ENCODE measurements at regions not wholly inside any gene's neighbourhood (a gene's known extent, or its start where the extent isn't known, plus 50 kb on each side); places are given as distances from the start of the nearest gene placed in this dataset.

DNA sequence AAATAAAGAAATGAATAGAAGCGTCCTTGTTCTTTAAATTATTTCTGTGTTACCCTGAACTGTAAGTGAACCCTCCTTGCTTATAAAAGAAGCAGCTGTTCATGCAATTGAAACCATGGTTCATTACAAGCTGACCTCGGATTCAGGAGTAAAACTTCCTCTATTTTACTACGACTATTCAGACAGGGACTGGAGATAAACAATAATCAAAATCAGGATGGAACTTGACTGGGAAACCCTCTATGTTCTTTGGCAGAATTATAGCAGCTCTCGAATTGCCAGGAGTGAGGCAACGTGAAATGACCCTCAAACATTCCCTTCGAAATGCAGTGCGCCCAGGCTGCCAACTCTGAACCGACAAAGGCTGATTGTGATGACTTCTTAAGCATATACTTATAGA, 172.1 kb downstream of the CYP26A1 start:
- Histone ChIP-seq H3K4me1 (no peaks in the 10 kb centered on the region), H3K27me3 (peaks cover 3% of the 10 kb centered on the region), H3K27ac (no peak overlapping the region), H3K4me3 (no peak overlapping the region), H3K9me3 (no peaks in the 10 kb centered on the region), H3K36me3 (no peaks in the 10 kb centered on the region)
- TF ChIP-seq POLR2AphosphoS5 (IDR thresholded peaks at IDR 0.05) (no peak), POLR2A (IDR thresholded peaks at IDR 0.05) (no peak)
- WGBS = 42% methylated on average over 8 of the region's 8 CpGs
- DNase-seq (ENCODE audit: low spot score in 2 of 2) = no peak

DNA sequence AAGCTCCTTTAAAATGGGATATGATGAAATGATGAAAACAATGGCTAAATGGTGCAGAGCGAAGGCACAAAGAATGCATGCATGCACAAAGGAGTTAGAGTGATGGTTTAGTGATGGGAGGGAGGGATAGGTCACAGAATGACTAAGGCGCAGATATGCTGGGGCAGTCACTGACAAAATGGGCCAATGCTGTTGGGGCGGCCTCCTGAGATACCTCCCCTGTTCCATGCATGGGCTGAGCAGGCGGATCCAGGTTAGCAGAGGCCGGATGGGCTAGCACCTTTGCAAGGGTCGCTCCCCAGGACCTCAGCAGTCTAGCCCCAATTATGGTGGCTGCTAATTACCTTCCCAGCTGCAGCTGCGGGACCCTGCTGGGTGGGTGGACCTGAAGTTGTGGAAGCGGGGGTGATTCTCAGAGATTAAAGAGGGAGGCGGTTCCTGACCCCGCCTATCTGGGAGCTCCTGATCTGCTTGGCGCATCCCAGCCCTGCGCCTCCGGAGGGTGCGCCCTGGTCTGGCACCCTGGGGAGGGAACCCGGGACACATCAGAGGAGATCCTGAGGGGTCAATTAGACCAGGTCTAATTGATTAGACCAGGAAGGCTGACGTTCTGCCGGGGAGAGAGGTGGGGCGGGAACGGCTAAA, 175.0 kb downstream of the CYP26A1 start:
- no peak overlapping the region for H3K4me3 ChIP-seq
- 78% methylated on average over 16 of the region's 19 CpGs for WGBS
- TF ChIP-seq EP300 (IDR thresholded peaks at IDR 0.05) (no peak), POLR2A (IDR thresholded peaks at IDR 0.05) (no peak), POLR2AphosphoS5 (IDR thresholded peaks at IDR 0.05) (no peak)
- TF ChIP-seq, protein P1, sequence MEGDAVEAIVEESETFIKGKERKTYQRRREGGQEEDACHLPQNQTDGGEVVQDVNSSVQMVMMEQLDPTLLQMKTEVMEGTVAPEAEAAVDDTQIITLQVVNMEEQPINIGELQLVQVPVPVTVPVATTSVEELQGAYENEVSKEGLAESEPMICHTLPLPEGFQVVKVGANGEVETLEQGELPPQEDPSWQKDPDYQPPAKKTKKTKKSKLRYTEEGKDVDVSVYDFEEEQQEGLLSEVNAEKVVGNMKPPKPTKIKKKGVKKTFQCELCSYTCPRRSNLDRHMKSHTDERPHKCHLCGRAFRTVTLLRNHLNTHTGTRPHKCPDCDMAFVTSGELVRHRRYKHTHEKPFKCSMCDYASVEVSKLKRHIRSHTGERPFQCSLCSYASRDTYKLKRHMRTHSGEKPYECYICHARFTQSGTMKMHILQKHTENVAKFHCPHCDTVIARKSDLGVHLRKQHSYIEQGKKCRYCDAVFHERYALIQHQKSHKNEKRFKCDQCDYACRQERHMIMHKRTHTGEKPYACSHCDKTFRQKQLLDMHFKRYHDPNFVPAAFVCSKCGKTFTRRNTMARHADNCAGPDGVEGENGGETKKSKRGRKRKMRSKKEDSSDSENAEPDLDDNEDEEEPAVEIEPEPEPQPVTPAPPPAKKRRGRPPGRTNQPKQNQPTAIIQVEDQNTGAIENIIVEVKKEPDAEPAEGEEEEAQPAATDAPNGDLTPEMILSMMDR (IDR thresholded peaks at IDR 0.05) = no peak

DNA sequence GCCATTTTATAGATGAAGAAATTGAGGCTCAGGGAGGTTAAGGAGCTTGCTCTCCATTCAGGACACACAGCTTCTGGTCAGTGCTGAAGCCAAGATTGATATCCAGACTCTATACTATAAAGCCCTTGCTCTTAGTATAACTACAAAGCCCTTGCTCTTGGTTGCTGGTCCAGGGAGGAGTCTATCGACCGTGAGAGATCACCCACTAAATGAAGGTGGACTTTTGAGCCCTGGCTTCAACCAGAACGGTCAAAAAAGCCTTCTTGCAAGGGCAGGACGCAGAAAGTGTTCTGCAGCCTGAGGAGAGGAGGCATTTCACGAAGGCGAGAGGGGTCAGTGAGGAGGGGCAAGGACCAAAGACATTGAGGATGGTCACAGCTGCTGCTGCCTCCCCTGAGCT, 176.3 kb downstream of the CYP26A1 start:
- Histone ChIP-seq H3K9me3 (no peaks in the 10 kb centered on the region), H3K36me3 (no peaks in the 10 kb centered on the region), H3K27ac (no peak overlapping the region), H3K4me3 (no peak overlapping the region), H3K27me3 (peaks cover 3% of the 10 kb centered on the region), H3K4me1 (no peaks in the 10 kb centered on the region)
- WGBS = 84% methylated on average over 6 of the region's 6 CpGs
- DNase-seq (ENCODE audit: low spot score in 2 of 2) = no peak
- TF ChIP-seq POLR2AphosphoS5 (IDR thresholded peaks at IDR 0.05) = no peak
- no peak for TF ChIP-seq POLR2A (IDR thresholded peaks at IDR 0.05)
- no peak for TF ChIP-seq EP300 (IDR thresholded peaks at IDR 0.05)
- TF ChIP-seq, protein P1 (IDR thresholded peaks at IDR 0.05) = no peak

More for the DNA sequence above, 175.0 kb downstream of the CYP26A1 start:
- peaks cover 3% of the 10 kb centered on the region for H3K27me3 ChIP-seq
- no peak overlapping the region for H3K27ac ChIP-seq
- no peaks in the 10 kb centered on the region for H3K4me1 ChIP-seq
- DNase-seq (ENCODE audit: low spot score in 2 of 2) = no peak
- H3K9me3 ChIP-seq = no peaks in the 10 kb centered on the region
- H3K36me3 ChIP-seq = no peaks in the 10 kb centered on the region

DNA sequence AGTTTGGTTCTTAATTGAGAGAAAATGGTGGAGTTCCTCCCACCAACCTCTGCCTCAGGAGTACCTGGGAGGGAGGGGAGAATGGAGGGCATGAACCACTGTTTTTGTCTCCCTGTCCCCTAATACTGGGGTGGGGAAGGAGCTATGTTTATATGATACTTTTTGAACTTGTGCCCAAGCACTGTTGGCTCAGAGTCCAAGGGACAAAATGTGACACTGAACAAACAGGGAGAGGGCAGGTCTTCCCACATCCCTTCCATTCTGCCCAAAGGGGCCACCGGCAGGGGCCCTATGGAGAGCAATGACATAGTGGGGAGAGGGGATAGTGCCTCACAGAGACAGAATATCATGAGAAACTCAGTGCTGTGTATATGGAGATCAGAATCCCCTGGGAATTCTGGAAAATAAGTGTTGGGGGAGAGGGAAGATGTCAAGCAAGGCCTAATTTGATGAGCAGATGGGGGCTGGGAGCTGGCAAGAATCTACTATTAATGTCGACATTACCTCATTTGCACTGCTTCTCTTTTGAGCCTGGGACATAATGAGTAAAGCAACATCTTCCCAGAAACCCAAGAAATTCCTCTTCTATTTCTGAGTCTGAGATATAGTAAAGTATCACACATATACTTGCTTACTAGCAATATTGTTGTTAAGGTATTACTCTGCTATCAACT, 180.6 kb downstream of the CYP26A1 start:
- TF ChIP-seq POLR2A (IDR thresholded peaks at IDR 0.05) (no peak), EP300 (IDR thresholded peaks at IDR 0.05) (no peak), POLR2AphosphoS5 (IDR thresholded peaks at IDR 0.05) (no peak)
- TF ChIP-seq, protein P1 (IDR thresholded peaks at IDR 0.05) = no peak
- H3K27me3 ChIP-seq = no peaks in the 10 kb centered on the region
- H3K4me3 ChIP-seq = no peak overlapping the region
- H3K4me1 ChIP-seq = no peaks in the 10 kb centered on the region
- no peaks in the 10 kb centered on the region for H3K9me3 ChIP-seq
- H3K36me3 ChIP-seq = no peaks in the 10 kb centered on the region
- no peak for DNase-seq (ENCODE audit: low spot score in 2 of 2)
- H3K27ac ChIP-seq = no peak overlapping the region
- 92% methylated on average over 2 of the region's 2 CpGs for WGBS

DNA sequence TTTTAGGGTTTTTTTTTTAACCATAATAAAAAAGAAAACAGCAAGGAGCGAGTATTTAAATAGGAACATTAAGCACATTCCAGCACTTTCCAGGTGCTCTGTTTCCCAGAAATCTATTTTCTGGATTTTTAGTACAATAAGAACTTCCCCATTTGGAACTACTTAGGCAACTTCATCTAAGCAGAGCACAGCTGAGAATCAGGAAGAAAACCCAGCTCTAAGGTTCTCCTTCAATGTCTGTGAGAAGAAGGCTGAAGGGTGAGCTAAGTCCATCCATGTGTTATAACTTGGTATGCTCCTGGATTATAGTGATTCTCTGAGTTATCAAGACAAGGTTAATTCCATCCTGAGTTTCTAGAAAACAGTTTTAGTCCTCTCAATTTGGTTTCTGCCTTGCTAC, 181.9 kb downstream of the CYP26A1 start:
- WGBS = 88% methylated on average over 1 of the region's 1 CpG
- Histone ChIP-seq H3K27me3 (no peaks in the 10 kb centered on the region), H3K27ac (no peak overlapping the region), H3K36me3 (no peaks in the 10 kb centered on the region), H3K9me3 (no peaks in the 10 kb centered on the region), H3K4me1 (no peaks in the 10 kb centered on the region), H3K4me3 (no peak overlapping the region)
- TF ChIP-seq POLR2AphosphoS5 (IDR thresholded peaks at IDR 0.05) (no peak), POLR2A (IDR thresholded peaks at IDR 0.05) (no peak), EP300 (IDR thresholded peaks at IDR 0.05) (no peak)
- TF ChIP-seq, protein P1 (IDR thresholded peaks at IDR 0.05) = no peak
- DNase-seq (ENCODE audit: low spot score in 2 of 2) = no peak

All from suprapubic skin (tissue), 4 donors.